Brain microvascular endothelial cell (primary cell): ENCODE measurements at regions not wholly inside any gene's neighbourhood (a gene's known extent, or its start where the extent isn't known, plus 50 kb on each side); places are given as distances from the start of the nearest gene placed in this dataset.

ENCODE experiments used
- DNase-seq: peaks from one replicate; pipeline ENCODE4 v3.0.0-alpha.2; 2020
- H3K27ac ChIP-seq: fragments of 250-450 bp; sonication (Bioruptor Pico); 2 replicates; pipeline ENCODE4 v1.5.1; 2020; ENCODE audit warnings: mild to moderate bottlenecking, moderate library complexity
- H3K27me3 ChIP-seq: fragments of 250-450 bp; sonication (Bioruptor Pico); replicated peaks from 2 replicates; pipeline ENCODE4 v1.5.1; 2020; ENCODE audit warnings: mild to moderate bottlenecking
- H3K36me3 ChIP-seq: fragments of 250-450 bp; sonication (Bioruptor Pico); replicated peaks from 2 replicates; pipeline ENCODE4 v1.5.1; 2020; ENCODE audit warnings: mild to moderate bottlenecking
- H3K4me3 ChIP-seq: 2 replicates; pipeline ENCODE4 v1.5.1; 2011; ENCODE audit warnings: low read depth, mild to moderate bottlenecking, control low read depth, low read length, moderate library complexity
- in situ Hi-C: cut with HindIII; loops from 2 replicates; pipeline ENCODE4 v1.10.0; 2017; ENCODE audit warnings: low sequenced_read_pairs, low pct_ligation_motif_present
- TF ChIP-seq, protein P1 (sequence below): IDR thresholded peaks from 2 replicates; pipeline ENCODE4 v1.5.1; 2011; ENCODE audit warnings: low read depth, mild to moderate bottlenecking, moderate library complexity, low read length, control low read depth, inconsistent platforms; ENCODE audit errors: missing control alignments

DNA sequence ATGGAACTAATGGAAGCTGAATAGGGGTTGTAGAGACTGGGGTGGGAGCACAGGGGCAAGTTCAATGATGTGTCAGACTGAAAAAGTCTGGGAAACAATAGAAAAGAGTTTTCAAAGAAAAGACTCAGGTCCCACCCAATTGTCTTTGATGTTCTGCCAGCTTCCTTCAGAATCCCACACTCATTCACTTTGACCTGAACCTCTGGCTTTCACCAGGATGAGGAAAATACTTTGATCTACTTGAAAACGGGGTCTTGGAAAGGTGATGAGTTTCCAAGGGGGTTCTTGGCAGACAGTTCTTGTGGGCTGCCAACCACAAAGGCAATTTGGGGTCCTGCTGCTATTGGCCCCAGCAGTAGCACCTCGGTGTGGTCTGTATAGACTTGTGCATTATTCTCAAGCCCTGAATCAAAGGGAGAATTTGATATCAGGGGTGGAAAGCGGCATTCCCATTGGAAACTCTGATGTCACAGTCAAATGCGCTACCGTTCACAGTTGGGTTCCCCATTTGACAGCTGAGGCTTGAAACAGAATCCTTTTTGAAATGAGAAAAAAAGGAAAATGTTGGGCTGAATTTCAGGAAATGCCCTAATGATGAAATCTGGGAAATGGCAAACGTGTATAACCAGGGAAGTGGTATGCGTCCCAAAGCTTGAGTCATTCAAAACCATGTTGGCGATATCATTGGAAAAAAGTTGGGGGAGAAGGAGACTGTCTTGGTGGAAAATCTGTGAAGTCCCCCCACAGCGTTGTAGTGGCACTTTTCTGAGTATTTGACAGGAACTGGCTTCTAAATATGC lies 229.2 kb upstream of the LRTM1 start:
- TF ChIP-seq, protein P1, sequence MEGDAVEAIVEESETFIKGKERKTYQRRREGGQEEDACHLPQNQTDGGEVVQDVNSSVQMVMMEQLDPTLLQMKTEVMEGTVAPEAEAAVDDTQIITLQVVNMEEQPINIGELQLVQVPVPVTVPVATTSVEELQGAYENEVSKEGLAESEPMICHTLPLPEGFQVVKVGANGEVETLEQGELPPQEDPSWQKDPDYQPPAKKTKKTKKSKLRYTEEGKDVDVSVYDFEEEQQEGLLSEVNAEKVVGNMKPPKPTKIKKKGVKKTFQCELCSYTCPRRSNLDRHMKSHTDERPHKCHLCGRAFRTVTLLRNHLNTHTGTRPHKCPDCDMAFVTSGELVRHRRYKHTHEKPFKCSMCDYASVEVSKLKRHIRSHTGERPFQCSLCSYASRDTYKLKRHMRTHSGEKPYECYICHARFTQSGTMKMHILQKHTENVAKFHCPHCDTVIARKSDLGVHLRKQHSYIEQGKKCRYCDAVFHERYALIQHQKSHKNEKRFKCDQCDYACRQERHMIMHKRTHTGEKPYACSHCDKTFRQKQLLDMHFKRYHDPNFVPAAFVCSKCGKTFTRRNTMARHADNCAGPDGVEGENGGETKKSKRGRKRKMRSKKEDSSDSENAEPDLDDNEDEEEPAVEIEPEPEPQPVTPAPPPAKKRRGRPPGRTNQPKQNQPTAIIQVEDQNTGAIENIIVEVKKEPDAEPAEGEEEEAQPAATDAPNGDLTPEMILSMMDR: no peak
- in situ Hi-C loops: loop anchor here (25.0 kb wide), 2 partner anchors 330 to 555 kb away; partner anchors contain the start of gene WNT5A
- H3K36me3 ChIP-seq: no peaks in the 10 kb centered on the region
- peak overlapping the region; percentile 94 for H3K27ac ChIP-seq
- DNase-seq: no peak
- H3K27me3 ChIP-seq: no peaks in the 10 kb centered on the region
- no peak overlapping the region for H3K4me3 ChIP-seq

DNA sequence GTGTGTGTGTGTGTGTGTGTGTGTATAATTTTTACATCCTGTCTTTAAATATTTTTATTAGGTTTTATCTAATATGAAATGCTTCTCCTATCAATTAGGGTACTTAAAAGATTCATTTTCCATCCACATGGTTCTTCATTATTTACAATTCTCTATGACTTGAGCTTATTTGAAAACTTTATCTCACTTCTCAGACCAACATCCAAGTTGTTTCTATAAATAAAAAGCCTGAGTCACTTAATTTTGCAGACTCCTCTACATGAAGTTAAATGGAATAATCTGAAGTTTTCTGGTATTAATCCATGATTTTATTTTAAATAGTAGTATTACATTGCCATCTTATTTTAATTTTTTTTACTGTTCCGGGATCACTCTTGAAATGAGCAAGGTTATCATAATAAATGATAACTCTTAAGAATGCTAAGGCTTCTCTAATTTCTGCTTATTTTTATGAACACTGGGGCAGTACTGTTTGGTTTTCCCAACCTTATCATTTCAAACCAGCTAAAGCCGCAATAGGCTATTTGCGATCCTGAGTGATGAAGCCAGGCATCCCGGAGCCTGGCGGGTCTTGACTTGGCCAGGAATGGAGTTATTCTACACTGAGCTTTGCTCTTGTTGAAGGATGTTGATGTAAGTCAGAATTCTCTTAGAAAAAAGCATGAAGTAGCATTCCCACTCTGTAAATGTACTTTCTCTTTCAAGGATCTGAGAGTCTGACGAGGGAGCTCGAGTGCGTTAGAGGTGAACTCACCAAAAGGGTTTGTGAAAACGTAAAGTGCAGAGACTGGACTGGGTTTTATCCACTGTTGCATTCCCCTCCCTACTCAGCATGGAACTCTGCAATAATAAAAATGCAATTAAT lies 220.2 kb upstream of the LRTM1 start:
- TF ChIP-seq, protein P1: no peak
- in situ Hi-C loops: no loop called here

DNA sequence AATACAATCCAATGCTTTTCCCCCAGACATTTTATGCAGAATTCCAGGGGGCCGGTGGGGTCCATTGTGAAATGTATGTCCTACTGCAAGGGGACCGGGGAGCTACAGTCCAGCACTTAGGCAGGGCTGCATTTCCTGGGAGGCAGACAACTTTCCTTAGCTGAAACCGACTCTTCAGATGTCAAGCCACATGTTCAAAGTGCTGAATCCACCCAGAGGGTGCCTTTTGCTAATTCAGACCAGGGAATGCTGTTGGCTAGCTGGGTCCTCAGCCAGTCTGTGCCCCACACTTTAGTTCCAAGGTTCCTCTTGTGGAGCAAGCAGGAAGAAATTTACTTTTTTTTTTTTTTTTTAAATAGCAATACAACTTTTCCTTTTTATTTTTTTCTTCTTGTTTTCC lies 219.5 kb upstream of the LRTM1 start:
- no peaks in the 10 kb centered on the region for H3K36me3 ChIP-seq
- H3K27me3 ChIP-seq: no peaks in the 10 kb centered on the region
- H3K27ac ChIP-seq: peak overlapping the region; percentile 1
- in situ Hi-C loops: no loop called here
- TF ChIP-seq, protein P1: no peak
- no peak overlapping the region for H3K4me3 ChIP-seq
- DNase-seq: no peak

More for the DNA sequence above, 220.2 kb upstream of the LRTM1 start:
- Histone ChIP-seq H3K4me3 (no peak overlapping the region), H3K27me3 (no peaks in the 10 kb centered on the region), H3K36me3 (no peaks in the 10 kb centered on the region), H3K27ac (peak overlapping the region; percentile 1)
- no peak for DNase-seq

DNA sequence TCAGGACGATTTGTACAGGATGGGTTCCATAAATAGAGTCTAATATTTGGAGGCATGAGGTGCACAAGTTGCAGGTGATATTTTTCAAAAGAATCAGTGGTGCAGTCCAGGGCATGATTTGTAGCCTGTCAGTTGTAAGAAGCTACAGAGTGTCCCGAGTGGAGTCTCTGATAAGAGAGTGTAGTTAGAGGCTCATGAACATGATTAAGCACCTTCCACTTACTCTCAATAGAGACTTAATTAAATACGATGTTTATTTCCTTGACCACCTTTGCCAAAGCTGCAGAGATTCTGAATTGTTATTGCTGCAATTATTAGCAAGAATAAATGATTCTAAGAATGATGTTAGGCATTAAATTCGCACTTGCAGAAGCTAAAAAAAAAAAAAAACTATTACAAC lies 218.4 kb upstream of the LRTM1 start:
- Histone ChIP-seq H3K27ac (no peak overlapping the region), H3K36me3 (no peaks in the 10 kb centered on the region), H3K27me3 (no peaks in the 10 kb centered on the region), H3K4me3 (no peak overlapping the region)
- DNase-seq: no peak
- in situ Hi-C loops: no loop called here
- TF ChIP-seq, protein P1: no peak

DNA sequence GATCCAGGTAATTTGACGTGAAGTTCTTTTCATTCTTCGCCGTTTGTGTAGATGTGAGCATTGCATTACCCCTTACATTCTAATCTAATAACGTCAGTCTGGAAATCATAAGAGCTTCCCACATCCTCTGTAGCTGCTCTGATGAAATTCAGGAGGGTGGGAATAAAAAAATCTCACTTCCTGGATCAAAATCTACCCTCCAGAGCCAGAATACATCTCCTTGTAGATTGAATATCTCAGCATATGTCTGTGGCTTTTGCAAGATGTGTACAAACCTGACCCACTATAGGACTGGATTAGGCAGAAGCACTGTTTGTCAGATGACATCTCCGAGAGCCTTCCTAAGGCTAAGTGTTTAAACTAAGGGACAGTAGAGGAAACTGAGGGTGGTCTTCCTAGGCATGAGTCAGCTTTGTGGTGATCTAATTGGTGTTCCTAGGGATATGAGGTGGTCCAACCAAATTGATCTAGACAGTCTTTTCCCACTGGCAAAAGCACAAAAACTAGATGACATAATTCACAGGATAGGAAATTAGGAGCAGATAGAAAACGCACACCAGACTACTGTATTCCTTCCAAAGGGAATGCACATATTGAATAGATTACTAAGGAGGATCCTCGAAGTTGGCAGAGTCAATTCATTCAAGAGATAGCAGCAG lies 216.3 kb upstream of the LRTM1 start:
- Histone ChIP-seq H3K36me3 (no peaks in the 10 kb centered on the region), H3K27ac (peak overlapping the region; percentile 93), H3K27me3 (no peaks in the 10 kb centered on the region), H3K4me3 (no peak overlapping the region)
- TF ChIP-seq, protein P1: no peak
- in situ Hi-C loops: no loop called here
- peak; percentile 73 for DNase-seq
